ENCODE measurements at regions not wholly inside any gene's neighbourhood (a gene's known extent, or its start where the extent isn't known, plus 50 kb on each side); places are given as distances from the start of the nearest gene placed in this dataset.

- H3K9ac ChIP-seq (ENCODE audit: low read depth in 2 of 2, low read length in 2 of 2): no peak overlapping the region
- intact Hi-C loops (cut with DNase I): no loop called here
- no peaks in the 10 kb centered on the region for H3K4me1 ChIP-seq
- TF ChIP-seq CTCF (IDR thresholded peaks at IDR 0.05): no peak
- H3K9me3 ChIP-seq: no peaks in the 10 kb centered on the region
- no peaks in the 10 kb centered on the region for H3K27me3 ChIP-seq
- no peaks in the 10 kb centered on the region for H3K36me3 ChIP-seq
- no peak overlapping the region for H3K4me3 ChIP-seq
- DNase-seq: no peak
- H3K27ac ChIP-seq: no peak overlapping the region
Observed at GRCh38 chr17:68812876-68813584, 142.2 kb downstream of the ABCA8 start.

- no peaks in the 10 kb centered on the region for H3K4me1 ChIP-seq
- no peak overlapping the region for H3K9ac ChIP-seq (ENCODE audit: low read depth in 2 of 2, low read length in 2 of 2)
- DNase-seq: no peak
- intact Hi-C loops (cut with DNase I): no loop called here
- no peaks in the 10 kb centered on the region for H3K27me3 ChIP-seq
- H3K9me3 ChIP-seq: no peaks in the 10 kb centered on the region
- H3K36me3 ChIP-seq: no peaks in the 10 kb centered on the region
- H3K27ac ChIP-seq: no peak overlapping the region
- TF ChIP-seq CTCF (IDR thresholded peaks at IDR 0.05): no peak
- H3K4me3 ChIP-seq: no peak overlapping the region
Observed at GRCh38 chr17:68809148-68809547, 146.0 kb downstream of the ABCA8 start.

GRCh38 chr17:68807998-68808772 lies 147.0 kb downstream of the ABCA8 start:
- intact Hi-C loops (cut with DNase I): no loop called here
- no peak for DNase-seq
- no peak overlapping the region for H3K27ac ChIP-seq

GRCh38 chr17:68805609-68806008 lies 149.6 kb downstream of the ABCA8 start:
- no peaks in the 10 kb centered on the region for H3K27me3 ChIP-seq
- H3K36me3 ChIP-seq: no peaks in the 10 kb centered on the region
- no peak overlapping the region for H3K27ac ChIP-seq
- H3K9me3 ChIP-seq: no peaks in the 10 kb centered on the region
- intact Hi-C loops (cut with DNase I): no loop called here
- H3K4me3 ChIP-seq: no peak overlapping the region
- H3K4me1 ChIP-seq: no peaks in the 10 kb centered on the region
- no peak overlapping the region for H3K9ac ChIP-seq (ENCODE audit: low read depth in 2 of 2, low read length in 2 of 2)
- no peak for TF ChIP-seq CTCF (IDR thresholded peaks at IDR 0.05)
- no peak for DNase-seq

More at GRCh38 chr17:68807998-68808772, 147.0 kb downstream of the ABCA8 start:
- no peaks in the 10 kb centered on the region for H3K27me3 ChIP-seq
- no peaks in the 10 kb centered on the region for H3K4me1 ChIP-seq
- H3K4me3 ChIP-seq: no peak overlapping the region
- H3K9ac ChIP-seq (ENCODE audit: low read depth in 2 of 2, low read length in 2 of 2): no peak overlapping the region
- no peaks in the 10 kb centered on the region for H3K36me3 ChIP-seq
- TF ChIP-seq CTCF (IDR thresholded peaks at IDR 0.05): no peak
- H3K9me3 ChIP-seq: no peaks in the 10 kb centered on the region

- no peak overlapping the region for H3K4me3 ChIP-seq
- H3K36me3 ChIP-seq: no peaks in the 10 kb centered on the region
- DNase-seq: no peak
- no peaks in the 10 kb centered on the region for H3K9me3 ChIP-seq
- H3K9ac ChIP-seq (ENCODE audit: low read depth in 2 of 2, low read length in 2 of 2): no peak overlapping the region
- H3K27ac ChIP-seq: no peak overlapping the region
- no peaks in the 10 kb centered on the region for H3K27me3 ChIP-seq
- intact Hi-C loops (cut with DNase I): no loop called here
- H3K4me1 ChIP-seq: no peaks in the 10 kb centered on the region
- no peak for TF ChIP-seq CTCF (IDR thresholded peaks at IDR 0.05)
Observed at GRCh38 chr17:68804777-68805520, 150.2 kb downstream of the ABCA8 start.

Measured in colonic mucosa (tissue), 4 donors.